Spleen (tissue), 11 donors: ENCODE measurements at regions not wholly inside any gene's neighbourhood (a gene's known extent, or its start where the extent isn't known, plus 50 kb on each side); places are given as distances from the start of the nearest gene placed in this dataset.
"Not testable (repeated sequence)": the region's sequence is repeated elsewhere in the genome, so short reads cannot be mapped to it uniquely, and the experiment has no call there.

ENCODE experiments used
- DNase-seq: peaks from one replicate; pipeline ENCODE4 v3.0.0-alpha.2; 2020
- H3K27ac ChIP-seq, 8 donors: fragments of 200-600 bp; sonication (generic) in 7 of 8; 1 replicate in 4 of 8; 2 replicates in 4 of 8; pipeline versions ENCODE4 v1.5.0 to v1.8.0; 2016 to 2021; ENCODE audit warnings: inconsistent platforms in 4 of 8, mild to moderate bottlenecking in 4 of 8, moderate library complexity in 1 of 8
- H3K27me3 ChIP-seq, 7 donors: fragments of 200-600 bp; sonication (generic) in 6 of 7; replicated peaks in 1 of 7; 1 replicate in 4 of 7; 2 replicates in 3 of 7; pipeline versions ENCODE4 v1.5.0 to v1.8.0; 2016 to 2021; ENCODE audit warnings: inconsistent platforms in 3 of 7, mild to moderate bottlenecking in 1 of 7
- H3K36me3 ChIP-seq, 6 donors: fragments of 200-600 bp; sonication (generic) in 5 of 6; 1 replicate in 4 of 6; 2 replicates in 2 of 6; pipeline versions ENCODE4 v1.5.0 to v1.8.0; 2016 to 2021; ENCODE audit warnings: inconsistent platforms in 2 of 6
- H3K4me1 ChIP-seq, 6 donors: fragments of 200-600 bp; sonication (generic) in 5 of 6; 1 replicate in 3 of 6; 2 replicates in 3 of 6; pipeline versions ENCODE4 v1.5.0 to v1.8.0; 2016 to 2021; ENCODE audit warnings: inconsistent platforms in 3 of 6
- H3K4me3 ChIP-seq, 8 donors: fragments of 200-600 bp; sonication (generic) in 7 of 8; 1 replicate in 4 of 8; 2 replicates in 4 of 8; pipeline versions ENCODE4 v1.5.0 to v1.8.0; 2016 to 2021; ENCODE audit warnings: inconsistent platforms in 4 of 8, mild to moderate bottlenecking in 4 of 8, moderate library complexity in 2 of 8
- H3K9me3 ChIP-seq, 8 donors: fragments of 200-600 bp; sonication (generic) in 7 of 8; 1 replicate in 4 of 8; 2 replicates in 4 of 8; pipeline versions ENCODE4 v1.5.0 to v1.8.0; 2016 to 2021; ENCODE audit warnings: inconsistent platforms in 4 of 8
- CTCF ChIP-seq, 11 experiments: fragments of 200-600 bp in 7 of 11; fragments of 450-650 bp in 4 of 11; sonication (generic) in 4 of 11; IDR thresholded peaks in 8 of 11; conservative IDR thresholded peaks in 3 of 11; 1 replicate in 7 of 11; 2 replicates in 4 of 11; pipeline versions ENCODE4 v1.4.0 to v1.8.0; 2016 to 2021; ENCODE audit warnings: antibody characterized with exemption in 11 of 11, inconsistent platforms in 4 of 11, mild to moderate bottlenecking in 1 of 11
- POLR2A ChIP-seq, 3 donors: fragments of 450-650 bp; IDR thresholded peaks; one replicate each; pipeline ENCODE4 v1.5.1; 2017; ENCODE audit warnings: antibody characterized with exemption in 3 of 3, mild to moderate bottlenecking in 1 of 3
- POLR2AphosphoS5 ChIP-seq, 3 donors: sonication (generic); formaldehyde crosslinking; IDR thresholded peaks; one replicate each; pipeline ENCODE4 v1.5.1; 2017; ENCODE audit warnings: antibody characterized with exemption in 3 of 3
- WGBS, 5 donors: extraction: QIAGEN DNeasy Blood & Tissue Kit in 3 of 5; methylation state at CpG; one replicate each; pipeline versions ENCODE4 v1.1.5 to v1.1.7; 2013 to 2018; 5-methylcytosine and 5-hydroxymethylcytosine counted together
- intact Hi-C: fragments of 100-400 bp; cut with DNase I; formaldehyde crosslinking; loops from one replicate; pipeline ENCODE4 v1.15.0; 2023; ENCODE audit warnings: low total_unique reads
- donor health status: healthy with polysubstance abuse.
- donor health status: DM: no; HTN: no; CAD: no; lungs with moderate emphysema.
- donor health status: DM: no; HTN: no; CAD: no.
- donor health status: Bipolar disorder and iron deficiency.
- donor health status: healthy.
- donor health status: DM: no; HTN: no; CAD: no.
- donor health status: DM: yes; HTN: yes; CAD: no.

GRCh38 chrX:65406532-65406931 lies 128.1 kb downstream of the LAS1L start:
- DNase-seq: peak; percentile 73
- Histone ChIP-seq H3K9me3 (peaks cover 0 to 35% (median 0%) of the 10 kb centered on the region in 8 donors), H3K4me3 (peak overlapping the region in 6 of 8 donors; percentile 11 to 57 (median 26)), H3K27ac (no peak overlapping the region), H3K4me1 (peaks cover 0 to 5% (median 0%) of the 10 kb centered on the region in 6 donors), H3K36me3 (no peaks in the 10 kb centered on the region), H3K27me3 (peaks cover 0 to 48% (median 20%) of the 10 kb centered on the region in 7 donors)
- WGBS, 5 donors: 0 to 47% (median 2%) methylated on average over 1 to 51 of the region's 52 CpGs
- TF ChIP-seq CTCF (IDR thresholded peaks at IDR 0.05 in 8 of 11, conservative IDR thresholded peaks at IDR 0.05 in 3 of 11) (no peak), POLR2A (IDR thresholded peaks at IDR 0.05) (no peak), POLR2AphosphoS5 (IDR thresholded peaks at IDR 0.05) (peak in 1 of 3 donors; percentile 26)
- intact Hi-C loops: no loop called here

- intact Hi-C loops: loop anchor here (10.0 kb wide), 1 partner anchor 57 kb away; no protein-coding TSS in a partner anchor
- Histone ChIP-seq H3K36me3 (no peaks in the 10 kb centered on the region), H3K27me3 (no peaks in the 10 kb centered on the region), H3K4me1 (no peaks in the 10 kb centered on the region), H3K4me3 (no peak overlapping the region), H3K27ac (no peak overlapping the region), H3K9me3 (peaks cover 0 to 65% (median 32%) of the 10 kb centered on the region in 8 donors)
- no peak for TF ChIP-seq CTCF (IDR thresholded peaks at IDR 0.05 in 8 of 11, conservative IDR thresholded peaks at IDR 0.05 in 3 of 11)
- TF ChIP-seq POLR2A (IDR thresholded peaks at IDR 0.05): no peak
- TF ChIP-seq POLR2AphosphoS5 (IDR thresholded peaks at IDR 0.05): no peak
- no peak for DNase-seq
- WGBS, 5 donors: 90 to 100% (median 95%) methylated on average over 2 to 21 of the region's 21 CpGs
These were observed 142.3 kb downstream of the LAS1L start for GRCh38 chrX:65392284-65392683.

- H3K36me3 ChIP-seq, H3K27me3 ChIP-seq, H3K4me1 ChIP-seq, DNase-seq, H3K27ac ChIP-seq, H3K4me3 ChIP-seq, intact Hi-C loops: not testable (repeated sequence)
- WGBS, 5 donors: 85 to 97% (median 90%) methylated on average over 4 to 8 of the region's 8 CpGs
- peaks cover 0 to 81% (median 42%) of the 10 kb centered on the region in 8 donors for H3K9me3 ChIP-seq
These were observed 145.5 kb downstream of the LAS1L start for GRCh38 chrX:65389120-65389519.
